DMS79 treated with DMSO at 0.1 percent for 48 hours (cell line): ENCODE measurements at regions not wholly inside any gene's neighbourhood (a gene's known extent, or its start where the extent isn't known, plus 50 kb on each side); places are given as distances from the start of the nearest gene placed in this dataset.

ENCODE experiments used
- DNase-seq: peaks from one replicate; lab custom pipeline; 2025; lab: John Stamatoyannopoulos, UW

DNA sequence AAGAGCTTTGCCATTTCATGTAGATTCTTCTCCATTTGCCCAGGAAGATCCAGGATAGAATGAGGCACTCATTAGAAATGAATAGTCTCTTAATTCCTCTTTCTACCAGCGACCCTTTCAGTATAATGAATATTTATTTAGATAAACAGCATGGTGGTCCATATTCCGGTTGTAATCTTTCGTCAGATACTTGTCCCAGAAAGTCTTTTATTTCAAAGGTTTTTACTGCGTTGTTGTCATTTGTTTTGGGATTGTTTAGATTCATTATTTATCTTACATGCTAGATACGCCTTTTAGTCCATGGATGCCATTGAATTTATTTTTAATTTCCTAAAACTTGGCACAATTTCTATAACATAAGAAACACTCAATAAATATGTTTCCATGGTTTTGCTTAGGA lies 139.7 kb upstream of the FLRT2 start:
- no peak for DNase-seq

DNA sequence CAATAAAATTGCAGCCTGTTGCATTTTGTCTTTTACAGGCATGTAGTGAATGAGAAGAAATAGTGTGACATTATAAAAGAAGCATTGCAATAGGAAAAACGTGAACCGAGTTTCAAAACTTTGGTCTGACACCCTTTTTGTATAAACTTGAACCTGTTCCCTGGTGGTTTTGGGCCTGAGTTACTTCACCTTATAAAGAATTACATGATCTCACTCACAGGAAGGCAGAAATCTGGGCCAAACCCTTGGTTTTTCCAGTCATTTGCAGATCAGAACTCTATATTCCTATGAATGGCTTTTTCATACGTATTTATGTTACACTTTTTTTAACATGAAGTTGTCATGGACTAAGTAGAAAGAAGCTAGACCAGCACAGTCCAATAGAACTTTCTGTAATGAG lies 138.5 kb upstream of the FLRT2 start:
- no peak for DNase-seq

DNA sequence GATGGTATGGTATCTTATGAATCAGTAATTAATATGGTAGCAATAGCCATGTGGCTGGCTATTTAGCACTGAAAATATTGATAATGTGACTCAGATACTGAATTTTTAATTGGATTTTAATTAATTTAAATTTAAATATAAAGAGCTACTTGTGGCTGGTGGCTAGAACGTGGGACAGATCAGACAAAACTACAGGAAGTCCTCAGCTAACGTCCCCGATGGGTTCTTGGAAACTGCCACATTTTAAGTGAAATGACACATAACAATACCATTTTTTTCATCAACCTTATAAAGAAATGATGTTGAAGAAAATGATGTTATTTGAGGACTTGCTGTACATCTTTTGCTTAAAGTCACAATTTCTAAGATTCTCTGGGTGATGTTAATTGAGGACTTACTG lies 138.1 kb upstream of the FLRT2 start:
- DNase-seq, result no peak

DNA sequence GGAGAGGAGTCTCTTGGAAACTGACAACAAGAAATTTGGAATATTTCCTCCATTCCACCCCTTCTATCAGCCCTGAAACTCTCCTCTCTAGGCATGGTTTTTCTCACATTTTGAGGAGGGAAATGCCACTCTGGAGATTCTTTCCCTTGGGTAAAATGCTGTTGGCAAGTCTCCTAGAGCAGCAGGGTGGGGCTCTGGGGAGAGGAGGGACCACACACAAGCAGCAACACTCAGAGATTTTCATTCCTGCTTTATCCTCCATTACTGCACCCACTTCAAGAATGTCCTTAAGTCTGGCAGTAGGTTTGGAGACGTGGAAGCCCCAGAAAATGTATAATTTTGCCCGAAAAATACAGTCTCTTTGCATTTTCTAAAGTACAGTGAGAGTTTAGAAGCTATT lies 130.8 kb upstream of the FLRT2 start:
- no peak for DNase-seq

GRCh38 chr14:85400678-85401077 lies 129.3 kb upstream of the FLRT2 start:
- no peak for DNase-seq

DNA sequence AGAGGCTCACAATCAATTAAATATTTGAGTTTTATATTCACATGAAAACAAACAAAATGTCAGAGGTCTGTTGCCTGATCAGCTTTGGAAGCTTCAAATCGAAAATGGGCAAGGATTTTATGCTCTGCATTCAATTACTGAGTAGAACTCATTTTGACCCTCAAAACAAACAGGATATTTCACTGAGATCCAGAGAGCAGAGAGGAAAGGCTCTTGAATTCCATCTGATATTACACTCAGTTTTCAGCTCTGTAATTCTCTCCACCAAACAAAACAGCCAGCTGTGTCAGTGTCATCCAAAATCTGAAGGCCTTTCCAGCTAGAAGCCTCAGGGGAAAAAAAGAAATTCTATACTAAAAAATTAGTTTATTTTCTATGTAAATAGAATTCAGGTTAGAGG lies 128.6 kb upstream of the FLRT2 start:
- DNase-seq, result no peak

GRCh38 chr14:85402569-85403162 lies 127.3 kb upstream of the FLRT2 start:
- no peak for DNase-seq

DNA sequence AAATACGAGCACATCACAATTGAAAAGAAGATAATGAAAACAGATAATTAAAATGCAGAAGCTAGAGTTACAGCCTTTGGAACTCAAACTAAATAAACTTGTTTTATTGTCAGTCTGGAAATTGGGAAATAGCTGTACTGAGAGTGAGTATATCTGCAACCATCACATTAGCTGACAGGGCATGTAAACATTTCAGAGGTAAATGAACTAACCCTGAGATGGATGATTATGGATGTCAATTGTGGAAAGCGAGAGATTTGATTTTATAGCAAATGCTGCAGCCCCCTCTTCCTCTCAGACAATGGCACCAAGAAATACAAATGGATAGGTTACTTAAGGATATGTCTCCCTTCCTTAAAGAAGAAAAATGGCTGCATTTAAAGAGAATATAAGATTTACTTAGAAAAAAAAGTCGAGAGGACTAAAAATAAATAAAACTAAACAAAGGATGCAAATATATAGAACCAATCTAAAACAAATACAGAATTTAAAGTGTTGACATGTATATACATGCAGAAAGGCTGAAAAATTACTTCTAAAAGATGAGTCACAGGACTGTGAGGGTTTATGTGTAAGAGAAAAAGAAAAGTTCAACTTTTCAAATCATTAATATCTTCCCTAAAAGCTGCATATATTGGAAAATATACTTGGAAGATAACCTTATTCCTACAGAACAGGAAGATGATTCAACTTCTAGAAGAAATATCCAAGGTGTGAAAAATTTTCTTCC lies 120.3 kb upstream of the FLRT2 start:
- no peak for DNase-seq

DNA sequence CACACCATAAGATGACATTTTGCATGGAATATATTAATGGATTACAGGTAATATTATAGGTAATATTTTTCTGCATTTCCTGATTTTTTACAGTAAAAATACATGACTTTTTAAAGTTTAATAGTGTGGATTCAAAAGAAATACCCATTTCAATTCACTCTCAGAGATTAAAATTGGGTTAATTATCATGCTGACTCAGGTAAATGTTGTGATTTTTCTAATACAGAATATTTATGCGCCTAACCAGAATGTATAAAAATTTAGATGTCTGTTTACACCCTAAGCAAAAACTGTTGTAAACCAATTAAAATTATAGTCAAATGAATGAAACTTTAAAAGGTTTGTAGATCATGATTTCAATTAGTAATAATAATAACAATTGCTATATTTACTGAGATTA lies 117.2 kb upstream of the FLRT2 start:
- no peak for DNase-seq

GRCh38 chr14:85413836-85414526 lies 116.0 kb upstream of the FLRT2 start:
- no peak for DNase-seq

DNA sequence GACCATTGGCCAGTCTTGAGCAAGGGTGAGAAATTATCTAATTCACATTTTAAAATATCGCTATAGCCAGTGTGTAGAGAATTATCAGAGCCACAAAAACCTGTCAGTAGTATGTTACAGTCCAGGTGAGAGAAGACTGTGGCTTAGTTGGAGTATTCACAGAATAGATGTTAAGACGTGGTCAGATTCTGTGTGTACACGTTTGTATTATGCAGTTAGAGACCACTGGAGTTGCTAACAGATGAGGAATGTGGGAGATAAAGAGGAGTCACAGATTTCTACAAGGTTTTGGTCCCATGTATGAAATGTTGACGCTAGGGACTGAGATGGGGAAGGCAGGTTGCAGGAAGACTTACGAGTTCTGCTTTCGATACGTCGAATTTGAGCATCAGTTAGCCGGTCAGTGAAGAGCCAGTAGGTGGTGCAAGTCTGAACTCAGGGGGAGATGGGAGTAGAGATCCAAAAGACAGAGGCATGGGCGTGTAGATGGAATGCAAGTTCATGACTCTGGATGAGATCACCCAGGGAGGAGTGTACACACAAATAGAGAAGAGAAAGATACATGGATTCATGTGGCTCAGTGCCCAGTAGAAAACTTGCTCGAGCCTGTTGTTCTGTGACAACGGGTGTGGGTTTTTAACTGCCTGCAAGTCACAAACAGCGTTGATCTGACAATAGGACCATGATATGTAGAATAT lies 114.8 kb upstream of the FLRT2 start:
- DNase-seq, result no peak

DNA sequence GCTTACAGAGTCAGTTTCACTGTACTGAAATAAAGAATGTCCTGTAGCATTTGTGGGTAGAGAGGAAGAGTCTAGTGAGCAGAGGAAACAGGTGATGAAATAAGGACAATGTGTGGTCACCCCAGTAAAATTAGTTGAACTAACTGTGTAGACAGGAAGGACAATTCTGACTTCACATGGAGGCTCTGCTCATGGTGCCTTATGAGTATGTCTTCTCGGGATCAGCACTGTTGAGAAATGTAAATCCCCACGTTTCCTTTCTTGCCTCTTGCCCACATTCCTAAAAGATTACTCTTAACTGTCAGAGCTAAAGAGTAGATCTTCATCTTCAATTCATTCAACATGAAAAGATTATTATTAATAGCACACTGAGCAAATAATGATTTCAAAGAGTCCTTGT lies 113.2 kb upstream of the FLRT2 start:
- DNase-seq, result no peak

- no peak for DNase-seq
These were observed 112.5 kb upstream of the FLRT2 start for GRCh38 chr14:85417396-85417795.

DNA sequence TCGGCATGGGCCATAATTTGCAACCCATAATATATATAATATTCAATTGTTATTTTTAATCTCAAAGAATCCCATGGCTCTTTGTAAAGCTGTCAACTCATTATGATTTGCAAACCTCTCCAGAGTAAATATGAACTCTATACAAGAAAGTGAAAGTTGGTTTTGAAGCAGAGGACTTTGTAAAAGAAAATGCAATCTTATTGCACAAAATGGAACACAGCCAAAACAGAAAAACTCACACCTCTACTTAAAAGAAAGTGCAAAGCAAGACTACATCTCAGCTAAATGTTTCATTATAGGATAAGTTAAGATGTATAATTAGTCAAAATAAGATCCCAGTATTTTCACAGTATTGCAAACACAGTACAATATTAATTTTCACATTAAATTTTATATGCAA lies 111.2 kb upstream of the FLRT2 start:
- no peak for DNase-seq

- no peak for DNase-seq
These were observed 109.7 kb upstream of the FLRT2 start for GRCh38 chr14:85420278-85420677.

DNA sequence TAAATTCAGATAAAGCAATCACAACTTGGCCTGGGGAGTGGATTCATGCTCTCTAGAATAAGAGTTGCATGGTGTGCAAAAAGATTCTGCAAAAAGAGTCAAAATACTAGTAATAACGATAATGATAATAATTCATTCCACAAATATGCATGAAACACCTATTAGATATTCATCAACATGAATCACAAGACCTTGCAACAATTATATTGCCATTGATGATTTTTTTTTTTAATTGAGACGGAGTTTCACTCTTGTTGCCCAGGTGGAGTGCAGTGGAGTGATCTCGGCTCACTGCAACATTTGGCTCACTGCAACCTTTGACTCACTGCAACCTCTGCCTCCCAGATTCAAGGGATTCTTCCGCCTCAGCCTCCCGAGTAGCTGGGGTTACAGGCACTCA lies 109.2 kb upstream of the FLRT2 start:
- DNase-seq, result no peak

DNA sequence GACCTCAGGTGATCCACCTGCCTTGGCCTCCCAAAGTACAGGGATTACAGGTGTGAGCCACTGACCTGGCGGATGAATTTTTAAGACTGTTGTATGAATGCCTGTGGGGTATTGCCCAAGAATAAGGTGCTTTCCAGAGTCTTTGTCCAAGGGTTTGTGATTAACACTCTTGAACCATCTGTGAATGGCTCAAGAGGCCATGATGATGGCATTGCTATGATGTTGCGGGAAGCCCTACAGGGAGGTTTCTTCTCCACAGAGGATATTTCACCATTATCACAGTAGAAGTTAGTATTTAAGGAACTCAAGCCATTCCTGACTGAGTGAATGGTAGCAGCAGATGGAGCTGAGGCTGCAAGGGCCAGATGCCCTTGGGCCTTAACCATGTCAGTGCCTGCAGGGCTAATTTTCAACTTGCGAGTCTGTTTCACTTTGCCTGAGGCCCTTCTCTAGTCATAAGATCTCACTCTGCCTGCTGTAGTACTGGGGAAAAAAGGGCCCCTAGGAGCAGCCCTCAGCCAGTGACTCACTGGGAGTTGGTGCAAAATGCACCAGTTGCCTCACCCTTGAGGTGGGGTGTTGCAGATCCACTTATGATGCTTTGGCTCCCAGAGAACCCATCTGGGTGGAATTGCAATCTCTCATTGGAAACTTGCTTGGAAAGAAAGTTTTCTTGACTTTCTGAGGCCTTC lies 108.6 kb upstream of the FLRT2 start:
- DNase-seq, result no peak

DNA sequence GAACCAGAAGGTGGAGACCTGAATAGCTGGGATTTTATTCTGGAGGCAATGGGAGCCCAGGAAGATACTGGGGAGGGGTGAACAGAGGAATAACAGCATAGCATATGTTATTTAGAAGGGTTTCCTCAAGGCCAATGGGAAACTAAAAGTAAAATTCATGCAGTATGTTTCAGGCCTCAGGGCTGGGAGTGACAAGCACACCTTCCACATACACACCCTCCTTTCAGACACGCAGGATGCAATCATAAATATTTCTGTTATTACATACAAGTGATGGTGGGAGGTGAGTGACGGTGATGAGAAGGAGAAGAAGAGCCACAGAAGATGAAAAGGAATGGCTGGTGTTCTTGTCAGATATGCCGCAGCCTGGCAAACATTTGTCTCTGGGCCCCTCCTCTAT lies 106.1 kb upstream of the FLRT2 start:
- DNase-seq, result no peak

DNA sequence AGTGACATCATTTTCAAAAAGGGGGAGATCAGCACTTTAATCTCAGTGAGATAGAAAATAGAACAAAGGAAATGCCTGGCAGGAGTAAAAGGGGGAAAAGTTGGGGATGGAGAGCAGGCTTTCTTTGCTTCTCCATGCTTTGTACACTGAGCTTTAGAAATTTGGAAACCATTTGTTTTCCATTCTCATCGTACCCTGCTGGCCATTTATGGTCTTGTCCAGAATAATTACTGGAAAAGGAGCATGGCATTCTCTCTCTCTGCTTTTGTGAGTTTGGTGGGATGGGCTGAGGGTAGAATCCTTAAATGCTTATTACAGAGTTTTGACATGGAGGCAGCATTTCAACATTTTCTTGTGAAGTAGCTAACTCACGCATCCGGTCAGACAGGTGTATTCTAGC lies 104.4 kb upstream of the FLRT2 start:
- DNase-seq, result no peak

GRCh38 chr14:85426068-85426935 lies 103.6 kb upstream of the FLRT2 start:
- no peak for DNase-seq

DNA sequence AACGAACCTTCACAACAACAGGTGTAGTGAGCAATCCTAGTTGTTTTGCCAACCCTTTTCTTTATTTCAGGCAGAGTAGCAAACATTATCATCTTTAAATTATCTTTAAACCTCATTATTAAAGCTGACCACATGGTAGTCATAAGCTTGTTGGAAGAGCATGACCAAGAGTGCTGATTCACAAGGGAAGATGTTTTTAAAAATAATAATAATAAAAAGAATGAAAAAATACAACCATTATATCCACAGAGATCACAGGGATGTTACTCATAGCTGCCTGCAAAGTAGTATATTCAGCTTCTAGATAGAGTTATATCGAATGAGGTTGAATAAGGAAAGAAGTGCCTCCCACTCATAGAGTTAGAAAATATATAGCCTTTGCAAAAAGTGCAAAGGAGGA lies 101.0 kb upstream of the FLRT2 start:
- no peak for DNase-seq
